Mesothelial cell of epicardium (in vitro differentiated cells): ENCODE measurements at regions not wholly inside any gene's neighbourhood (a gene's known extent, or its start where the extent isn't known, plus 50 kb on each side); places are given as distances from the start of the nearest gene placed in this dataset.

ENCODE experiments used
- DNase-seq, 2 experiments: peaks; one replicate each; pipeline ENCODE4 v3.0.0; 2021; ENCODE audit warnings: low spot score in 2 of 2; ENCODE audit not compliant: unreplicated experiment in 2 of 2
- H3K27ac Mint-ChIP-seq: 2 replicates; pipeline ENCODE4 v1.8.0; 2021; ENCODE audit warnings: mixed read lengths
- H3K27me3 Mint-ChIP-seq: 2 replicates; pipeline ENCODE4 v1.8.0; 2021; ENCODE audit warnings: low read depth, mixed read lengths
- H3K36me3 Mint-ChIP-seq: 2 replicates; pipeline ENCODE4 v1.8.0; 2021; ENCODE audit warnings: mixed read lengths
- H3K4me1 Mint-ChIP-seq: 2 replicates; pipeline ENCODE4 v1.8.0; 2021; ENCODE audit warnings: mixed read lengths
- H3K4me3 Mint-ChIP-seq: 2 replicates; pipeline ENCODE4 v1.8.0; 2021; ENCODE audit warnings: mild to moderate bottlenecking, moderate library complexity, mixed read lengths
- H3K9me3 Mint-ChIP-seq: 2 replicates; pipeline ENCODE4 v1.8.0; 2021; ENCODE audit warnings: mixed read lengths
- TF ChIP-seq, protein P1 (sequence below): fragments of 200-600 bp; sonication (generic); IDR thresholded peaks from one replicate; pipeline ENCODE4 v1.5.0; 2021; ENCODE audit warnings: antibody characterized with exemption; ENCODE audit not compliant: unreplicated experiment

DNA sequence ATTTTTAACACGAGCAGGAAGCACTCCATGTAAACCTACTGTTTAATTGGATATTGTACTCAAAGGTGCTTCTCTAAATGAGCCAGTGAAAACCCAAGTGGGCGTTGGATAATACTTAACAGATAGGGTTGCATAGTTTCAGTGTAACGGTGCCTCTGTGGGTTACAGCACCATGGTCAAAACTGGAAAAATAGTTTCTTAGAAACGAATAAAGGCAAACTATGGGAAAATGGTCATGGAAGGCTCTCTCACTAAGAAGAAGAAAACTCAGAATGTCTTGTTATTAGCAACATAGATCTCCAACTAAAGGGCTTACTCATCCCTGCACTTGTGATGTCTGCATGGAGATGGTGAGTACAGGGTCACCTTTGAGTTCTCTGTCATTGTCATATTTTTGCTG is 59.1 kb upstream of the NEDD9 start:
- Mint-ChIP-seq H3K36me3 (peaks cover 5% of the 10 kb centered on the region), H3K27ac (no peak overlapping the region)

GRCh38 chr6:11290027-11290426 is 57.6 kb upstream of the NEDD9 start:
- Mint-ChIP-seq H3K27ac (no peak overlapping the region), H3K9me3 (peaks cover 11% of the 10 kb centered on the region), H3K36me3 (peaks cover 2% of the 10 kb centered on the region), H3K4me3 (no peak overlapping the region), H3K27me3 (no peaks in the 10 kb centered on the region), H3K4me1 (peaks cover 10% of the 10 kb centered on the region)
- DNase-seq, result no peak
- TF ChIP-seq, protein P1, sequence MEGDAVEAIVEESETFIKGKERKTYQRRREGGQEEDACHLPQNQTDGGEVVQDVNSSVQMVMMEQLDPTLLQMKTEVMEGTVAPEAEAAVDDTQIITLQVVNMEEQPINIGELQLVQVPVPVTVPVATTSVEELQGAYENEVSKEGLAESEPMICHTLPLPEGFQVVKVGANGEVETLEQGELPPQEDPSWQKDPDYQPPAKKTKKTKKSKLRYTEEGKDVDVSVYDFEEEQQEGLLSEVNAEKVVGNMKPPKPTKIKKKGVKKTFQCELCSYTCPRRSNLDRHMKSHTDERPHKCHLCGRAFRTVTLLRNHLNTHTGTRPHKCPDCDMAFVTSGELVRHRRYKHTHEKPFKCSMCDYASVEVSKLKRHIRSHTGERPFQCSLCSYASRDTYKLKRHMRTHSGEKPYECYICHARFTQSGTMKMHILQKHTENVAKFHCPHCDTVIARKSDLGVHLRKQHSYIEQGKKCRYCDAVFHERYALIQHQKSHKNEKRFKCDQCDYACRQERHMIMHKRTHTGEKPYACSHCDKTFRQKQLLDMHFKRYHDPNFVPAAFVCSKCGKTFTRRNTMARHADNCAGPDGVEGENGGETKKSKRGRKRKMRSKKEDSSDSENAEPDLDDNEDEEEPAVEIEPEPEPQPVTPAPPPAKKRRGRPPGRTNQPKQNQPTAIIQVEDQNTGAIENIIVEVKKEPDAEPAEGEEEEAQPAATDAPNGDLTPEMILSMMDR, result no peak

More for the DNA sequence above, 59.1 kb upstream of the NEDD9 start:
- peaks cover 10% of the 10 kb centered on the region for H3K4me1 Mint-ChIP-seq
- no peak overlapping the region for H3K4me3 Mint-ChIP-seq
- no peak for DNase-seq
- TF ChIP-seq, protein P1, result no peak
- no peaks in the 10 kb centered on the region for H3K27me3 Mint-ChIP-seq
- H3K9me3 Mint-ChIP-seq, result peaks cover 10% of the 10 kb centered on the region

DNA sequence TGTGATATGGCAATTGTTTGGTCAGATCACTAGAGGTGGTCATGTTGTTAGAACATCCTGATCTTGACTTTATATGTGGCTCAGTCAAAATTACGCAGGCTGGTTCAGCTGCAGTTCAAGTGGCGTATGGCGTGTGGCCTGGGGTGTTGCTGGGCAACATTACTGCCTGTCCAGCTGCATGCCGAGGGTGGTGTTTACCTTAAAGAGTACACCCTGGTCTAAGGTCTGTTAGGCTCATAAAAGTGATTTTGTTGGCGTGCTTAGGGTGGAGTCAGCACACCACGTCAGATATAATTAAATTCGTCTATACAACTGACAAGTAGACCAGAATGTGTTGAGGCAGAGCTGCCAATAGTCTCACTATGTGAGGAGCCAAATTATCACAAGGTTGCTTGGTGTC is 55.6 kb upstream of the NEDD9 start:
- no peak overlapping the region for H3K27ac Mint-ChIP-seq
- TF ChIP-seq, protein P1, result no peak

GRCh38 chr6:11284996-11285395 is 52.5 kb upstream of the NEDD9 start:
- TF ChIP-seq, protein P1, result no peak
- Mint-ChIP-seq H3K9me3 (peaks cover 10% of the 10 kb centered on the region), H3K36me3 (peaks cover 2% of the 10 kb centered on the region), H3K4me3 (no peak overlapping the region), H3K27me3 (no peaks in the 10 kb centered on the region), H3K4me1 (no peaks in the 10 kb centered on the region), H3K27ac (no peak overlapping the region)
- no peak for DNase-seq

More for the DNA sequence above, 55.6 kb upstream of the NEDD9 start:
- Mint-ChIP-seq H3K36me3 (peaks cover 2% of the 10 kb centered on the region), H3K9me3 (peaks cover 10% of the 10 kb centered on the region), H3K4me3 (no peak overlapping the region), H3K4me1 (peaks cover 9% of the 10 kb centered on the region), H3K27me3 (no peaks in the 10 kb centered on the region)
- no peak for DNase-seq

DNA sequence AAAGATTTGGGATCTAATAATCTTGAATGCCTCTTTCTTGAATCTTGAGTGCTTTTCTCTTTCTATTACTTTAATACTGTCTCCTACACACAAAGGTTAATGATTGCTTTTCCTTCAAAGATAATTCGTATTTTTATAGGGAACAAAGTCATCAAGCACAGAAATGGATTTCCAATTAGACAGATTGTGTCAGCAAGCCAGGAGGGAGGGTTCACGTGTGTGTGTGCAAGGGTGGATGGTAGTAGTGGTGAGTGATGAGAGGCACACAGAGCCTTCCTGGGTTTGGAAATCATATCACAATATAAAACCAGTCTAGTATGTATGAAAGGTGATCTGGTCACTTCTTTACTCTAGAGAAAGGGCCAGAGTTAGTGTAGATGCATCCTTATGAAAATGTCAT is 51.2 kb upstream of the NEDD9 start:
- H3K27ac Mint-ChIP-seq, result no peak overlapping the region
- TF ChIP-seq, protein P1, result no peak
- peaks cover 10% of the 10 kb centered on the region for H3K9me3 Mint-ChIP-seq
- DNase-seq, result no peak
- H3K4me1 Mint-ChIP-seq, result no peaks in the 10 kb centered on the region
- H3K36me3 Mint-ChIP-seq, result peaks cover 2% of the 10 kb centered on the region
- no peak overlapping the region for H3K4me3 Mint-ChIP-seq
- peaks cover under 1% of the 10 kb centered on the region for H3K27me3 Mint-ChIP-seq

DNA sequence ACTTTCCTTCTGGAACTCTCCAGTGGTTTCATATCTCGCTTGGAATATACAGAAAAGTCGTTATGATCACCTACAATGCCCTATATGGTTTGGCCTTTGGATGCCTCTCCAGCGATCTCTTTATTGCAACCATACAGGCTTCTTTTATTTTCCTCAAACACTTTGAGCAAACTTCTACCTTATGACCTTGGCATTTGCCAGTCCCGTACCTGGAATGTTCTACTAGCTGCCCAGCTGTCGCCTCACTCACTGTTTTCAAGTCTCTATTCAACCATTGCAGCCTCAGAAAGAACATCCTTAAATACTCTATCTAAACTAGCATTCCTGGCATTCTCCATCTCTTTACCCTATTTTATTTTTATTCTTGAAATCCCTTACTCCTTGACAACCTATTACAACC is 50.4 kb upstream of the NEDD9 start:
- no peak overlapping the region for H3K27ac Mint-ChIP-seq
- peaks cover 10% of the 10 kb centered on the region for H3K9me3 Mint-ChIP-seq
- peaks cover 2% of the 10 kb centered on the region for H3K36me3 Mint-ChIP-seq

More for the DNA sequence above, 50.4 kb upstream of the NEDD9 start:
- Mint-ChIP-seq H3K27me3 (peaks cover 3% of the 10 kb centered on the region), H3K4me1 (peaks cover 5% of the 10 kb centered on the region), H3K4me3 (no peak overlapping the region)
- no peak for DNase-seq
- TF ChIP-seq, protein P1, result no peak
